HEK293 (cell line): ENCODE measurements at regions not wholly inside any gene's neighbourhood (a gene's known extent, or its start where the extent isn't known, plus 50 kb on each side); places are given as distances from the start of the nearest gene placed in this dataset.

Experiments used
- ZNF175 ChIP-seq: fragments of 450-650 bp; formaldehyde crosslinking; IDR thresholded peaks from 2 replicates; pipeline ENCODE4 v1.5.1; 2016; ENCODE audit warnings: missing biosample characterization, missing genetic modification characterization
- ZNF24 ChIP-seq: fragments of 450-650 bp; formaldehyde crosslinking; IDR thresholded peaks from 2 replicates; pipeline ENCODE4 v1.5.1; 2016; ENCODE audit warnings: missing biosample characterization, missing genetic modification characterization
- ZNF843 ChIP-seq: fragments of 450-650 bp; formaldehyde crosslinking; IDR thresholded peaks from 2 replicates; pipeline ENCODE4 v1.5.1; 2016; ENCODE audit warnings: missing biosample characterization, missing genetic modification characterization
- ZSCAN30 ChIP-seq: fragments of 450-650 bp; IDR thresholded peaks from 2 replicates; pipeline ENCODE4 v1.5.1; 2018; ENCODE audit warnings: missing biosample characterization, mild to moderate bottlenecking, missing genetic modification characterization, moderate library complexity
- TF ChIP-seq, protein P1 (sequence below): fragments of 450-650 bp; formaldehyde crosslinking; IDR thresholded peaks from 2 replicates; pipeline ENCODE4 v1.5.1; 2016; ENCODE audit warnings: missing biosample characterization, missing genetic modification characterization, low read depth
- TF ChIP-seq, protein P2 (sequence below): fragments of 450-650 bp; formaldehyde crosslinking; IDR thresholded peaks from 2 replicates; pipeline ENCODE4 v1.5.1; 2016; ENCODE audit warnings: missing biosample characterization, missing genetic modification characterization

DNA sequence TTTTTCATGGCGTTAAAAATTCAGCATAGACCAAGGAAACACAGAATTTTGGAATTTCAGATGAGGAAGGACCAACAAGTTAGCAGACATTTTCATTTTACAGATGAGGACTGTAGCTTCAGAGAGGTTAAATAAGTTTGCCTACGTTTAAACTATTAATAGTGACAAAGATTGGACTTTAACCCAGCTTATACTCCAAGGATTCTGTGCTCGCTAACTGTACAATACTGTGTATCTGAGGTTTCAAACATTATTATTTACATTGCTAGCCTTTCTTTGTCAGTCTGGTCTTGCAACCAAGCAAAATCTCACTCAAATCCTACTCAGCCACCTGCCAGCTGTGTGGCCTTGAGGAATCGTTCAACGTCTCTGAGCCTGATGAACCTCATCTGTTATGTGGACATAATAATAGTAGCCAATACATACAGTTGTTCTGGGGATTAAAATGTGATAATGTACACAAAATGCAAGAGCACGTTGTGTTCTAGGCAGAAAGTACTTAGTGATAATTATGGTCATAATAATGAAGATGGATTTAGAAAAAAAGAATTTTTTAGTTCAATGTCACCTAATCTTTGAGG, 462.4 kb upstream of the TRIB2 start:
- TF ChIP-seq, protein P1, sequence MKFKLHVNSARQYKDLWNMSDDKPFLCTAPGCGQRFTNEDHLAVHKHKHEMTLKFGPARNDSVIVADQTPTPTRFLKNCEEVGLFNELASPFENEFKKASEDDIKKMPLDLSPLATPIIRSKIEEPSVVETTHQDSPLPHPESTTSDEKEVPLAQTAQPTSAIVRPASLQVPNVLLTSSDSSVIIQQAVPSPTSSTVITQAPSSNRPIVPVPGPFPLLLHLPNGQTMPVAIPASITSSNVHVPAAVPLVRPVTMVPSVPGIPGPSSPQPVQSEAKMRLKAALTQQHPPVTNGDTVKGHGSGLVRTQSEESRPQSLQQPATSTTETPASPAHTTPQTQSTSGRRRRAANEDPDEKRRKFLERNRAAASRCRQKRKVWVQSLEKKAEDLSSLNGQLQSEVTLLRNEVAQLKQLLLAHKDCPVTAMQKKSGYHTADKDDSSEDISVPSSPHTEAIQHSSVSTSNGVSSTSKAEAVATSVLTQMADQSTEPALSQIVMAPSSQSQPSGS (tag by site-specific recombination): no peak
- TF ChIP-seq ZNF24 (tag by site-specific recombination) (no peak), ZNF175 (no peak), ZSCAN30 (tag by site-specific recombination) (no peak), ZNF843 (tag by site-specific recombination) (no peak)
- TF ChIP-seq, protein P2, sequence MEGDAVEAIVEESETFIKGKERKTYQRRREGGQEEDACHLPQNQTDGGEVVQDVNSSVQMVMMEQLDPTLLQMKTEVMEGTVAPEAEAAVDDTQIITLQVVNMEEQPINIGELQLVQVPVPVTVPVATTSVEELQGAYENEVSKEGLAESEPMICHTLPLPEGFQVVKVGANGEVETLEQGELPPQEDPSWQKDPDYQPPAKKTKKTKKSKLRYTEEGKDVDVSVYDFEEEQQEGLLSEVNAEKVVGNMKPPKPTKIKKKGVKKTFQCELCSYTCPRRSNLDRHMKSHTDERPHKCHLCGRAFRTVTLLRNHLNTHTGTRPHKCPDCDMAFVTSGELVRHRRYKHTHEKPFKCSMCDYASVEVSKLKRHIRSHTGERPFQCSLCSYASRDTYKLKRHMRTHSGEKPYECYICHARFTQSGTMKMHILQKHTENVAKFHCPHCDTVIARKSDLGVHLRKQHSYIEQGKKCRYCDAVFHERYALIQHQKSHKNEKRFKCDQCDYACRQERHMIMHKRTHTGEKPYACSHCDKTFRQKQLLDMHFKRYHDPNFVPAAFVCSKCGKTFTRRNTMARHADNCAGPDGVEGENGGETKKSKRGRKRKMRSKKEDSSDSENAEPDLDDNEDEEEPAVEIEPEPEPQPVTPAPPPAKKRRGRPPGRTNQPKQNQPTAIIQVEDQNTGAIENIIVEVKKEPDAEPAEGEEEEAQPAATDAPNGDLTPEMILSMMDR (tag by site-specific recombination): no peak
